ENCODE measurements at regions not wholly inside any gene's neighbourhood (a gene's known extent, or its start where the extent isn't known, plus 50 kb on each side); places are given as distances from the start of the nearest gene placed in this dataset.

- H2AFZ ChIP-seq (ENCODE audit: low read length), result no peak overlapping the region
- H3K9me2 ChIP-seq (ENCODE audit: insufficient read depth, low read length), result no peaks in the 10 kb centered on the region
- H3K79me2 ChIP-seq (ENCODE audit: insufficient read depth, low read depth, low read length), result no peaks in the 10 kb centered on the region
- BruUV-seq (replicated peaks), result no TSS peak
- H3K4me2 ChIP-seq (ENCODE audit: low read length), result no peak overlapping the region
- H3K36me3 ChIP-seq (ENCODE audit: insufficient read depth, low read length), result no peaks in the 10 kb centered on the region
- intact Hi-C loops (cut with micrococcal nuclease; ENCODE audit: unreplicated experiment), result no loop called here
- peaks cover under 1% of the 10 kb centered on the region for H3K4me1 ChIP-seq (ENCODE audit: insufficient read depth, low read length, poor library complexity, severe bottlenecking)
- no peak overlapping the region for H3K27ac ChIP-seq (ENCODE audit: low read depth, low read length, poor library complexity, severe bottlenecking)
- no peaks in the 10 kb centered on the region for H4K20me1 ChIP-seq (ENCODE audit: insufficient read depth, low read length)
- DNase-seq (ENCODE audit: low spot score), result no peak
- no peak for TF ChIP-seq EZH2phosphoT487 (IDR thresholded peaks at IDR 0.05; ENCODE audit: borderline replicate concordance, low read depth, low read length)
- TF ChIP-seq, protein P1, sequence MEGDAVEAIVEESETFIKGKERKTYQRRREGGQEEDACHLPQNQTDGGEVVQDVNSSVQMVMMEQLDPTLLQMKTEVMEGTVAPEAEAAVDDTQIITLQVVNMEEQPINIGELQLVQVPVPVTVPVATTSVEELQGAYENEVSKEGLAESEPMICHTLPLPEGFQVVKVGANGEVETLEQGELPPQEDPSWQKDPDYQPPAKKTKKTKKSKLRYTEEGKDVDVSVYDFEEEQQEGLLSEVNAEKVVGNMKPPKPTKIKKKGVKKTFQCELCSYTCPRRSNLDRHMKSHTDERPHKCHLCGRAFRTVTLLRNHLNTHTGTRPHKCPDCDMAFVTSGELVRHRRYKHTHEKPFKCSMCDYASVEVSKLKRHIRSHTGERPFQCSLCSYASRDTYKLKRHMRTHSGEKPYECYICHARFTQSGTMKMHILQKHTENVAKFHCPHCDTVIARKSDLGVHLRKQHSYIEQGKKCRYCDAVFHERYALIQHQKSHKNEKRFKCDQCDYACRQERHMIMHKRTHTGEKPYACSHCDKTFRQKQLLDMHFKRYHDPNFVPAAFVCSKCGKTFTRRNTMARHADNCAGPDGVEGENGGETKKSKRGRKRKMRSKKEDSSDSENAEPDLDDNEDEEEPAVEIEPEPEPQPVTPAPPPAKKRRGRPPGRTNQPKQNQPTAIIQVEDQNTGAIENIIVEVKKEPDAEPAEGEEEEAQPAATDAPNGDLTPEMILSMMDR (conservative IDR thresholded peaks at IDR 0.05; ENCODE audit: low read length), result no peak
- ChIA-PET CTCF (ENCODE audit: unreplicated experiment) (no interaction called here), POLR2A (interaction anchor here (0.6 kb wide), 1 partner anchor 1106 kb away, joined by 3 read pairs; no protein-coding TSS in a partner anchor)
- no peaks in the 10 kb centered on the region for H3K9me3 ChIP-seq (ENCODE audit: low read length)
- no peak overlapping the region for H3K4me3 ChIP-seq (ENCODE audit: low read depth, low read length, poor library complexity, severe bottlenecking)
Observed at GRCh38 chr14:89032086-89032649, 207.7 kb downstream of the TTC8 start.

DNA sequence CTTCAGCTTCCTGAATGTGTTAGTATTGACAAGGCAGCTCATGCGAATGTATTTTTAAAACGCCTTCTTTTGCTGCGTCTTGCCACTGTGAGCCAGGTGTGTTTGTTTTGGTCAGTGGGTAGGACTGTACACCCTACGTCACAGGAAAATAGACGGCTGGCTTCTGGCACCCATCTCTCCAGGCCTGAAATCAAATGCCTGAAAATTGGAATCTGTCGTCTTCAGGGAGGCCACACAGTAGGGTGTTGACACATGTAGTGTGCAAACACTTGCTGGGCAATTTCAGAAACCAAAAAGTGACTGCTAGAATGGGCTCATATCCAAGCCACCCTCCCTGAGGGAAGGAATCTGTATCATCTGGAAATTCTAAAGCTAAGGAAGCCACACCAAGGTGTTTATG, 209.3 kb downstream of the TTC8 start:
- TF ChIP-seq, protein P1 (conservative IDR thresholded peaks at IDR 0.05; ENCODE audit: low read length), result no peak
- TF ChIP-seq EZH2phosphoT487 (IDR thresholded peaks at IDR 0.05; ENCODE audit: borderline replicate concordance, low read depth, low read length), result no peak
- intact Hi-C loops (cut with micrococcal nuclease; ENCODE audit: unreplicated experiment), result no loop called here
- no peak for DNase-seq (ENCODE audit: low spot score)
- BruUV-seq (replicated peaks), result no TSS peak
- H2AFZ ChIP-seq (ENCODE audit: low read length), result no peak overlapping the region
- H3K4me3 ChIP-seq (ENCODE audit: low read depth, low read length, poor library complexity, severe bottlenecking), result no peak overlapping the region
- CTCF ChIA-PET (ENCODE audit: unreplicated experiment), result no interaction called here
- POLR2A ChIA-PET, result no interaction called here
- H3K79me2 ChIP-seq (ENCODE audit: insufficient read depth, low read depth, low read length), result no peaks in the 10 kb centered on the region
- H3K27ac ChIP-seq (ENCODE audit: low read depth, low read length, poor library complexity, severe bottlenecking), result no peak overlapping the region
- no peaks in the 10 kb centered on the region for H3K4me1 ChIP-seq (ENCODE audit: insufficient read depth, low read length, poor library complexity, severe bottlenecking)
- no peaks in the 10 kb centered on the region for H3K36me3 ChIP-seq (ENCODE audit: insufficient read depth, low read length)
- no peak overlapping the region for H3K4me2 ChIP-seq (ENCODE audit: low read length)
- H3K9me2 ChIP-seq (ENCODE audit: insufficient read depth, low read length), result no peaks in the 10 kb centered on the region
- H4K20me1 ChIP-seq (ENCODE audit: insufficient read depth, low read length), result no peaks in the 10 kb centered on the region
- H3K9me3 ChIP-seq (ENCODE audit: low read length), result no peaks in the 10 kb centered on the region

DNA sequence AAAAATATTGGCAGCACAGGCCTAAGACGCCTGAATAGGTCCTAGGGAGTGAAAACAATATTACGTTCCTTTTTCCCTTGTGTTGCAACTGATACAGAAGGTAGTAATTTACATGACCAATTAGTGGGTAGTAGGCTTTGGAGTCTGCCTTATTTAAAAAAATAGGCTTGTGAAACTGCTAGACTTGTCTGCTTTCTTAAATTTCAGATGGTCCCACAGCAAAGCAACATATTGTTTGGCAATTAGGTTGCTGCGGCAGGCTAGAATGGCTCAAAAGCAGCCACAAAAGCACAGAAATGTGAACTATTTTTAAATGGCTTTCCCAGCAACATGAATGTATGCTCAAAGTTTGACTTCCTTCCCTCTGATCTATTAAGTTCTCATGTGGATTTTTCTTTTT, 211.9 kb downstream of the TTC8 start:
- CTCF ChIA-PET (ENCODE audit: unreplicated experiment), result no interaction called here
- no TSS peak for BruUV-seq (replicated peaks)
- intact Hi-C loops (cut with micrococcal nuclease; ENCODE audit: unreplicated experiment), result no loop called here

More for the DNA sequence above, 211.9 kb downstream of the TTC8 start:
- no peaks in the 10 kb centered on the region for H3K9me3 ChIP-seq (ENCODE audit: low read length)
- H3K4me1 ChIP-seq (ENCODE audit: insufficient read depth, low read length, poor library complexity, severe bottlenecking), result no peaks in the 10 kb centered on the region
- H4K20me1 ChIP-seq (ENCODE audit: insufficient read depth, low read length), result no peaks in the 10 kb centered on the region
- no peaks in the 10 kb centered on the region for H3K79me2 ChIP-seq (ENCODE audit: insufficient read depth, low read depth, low read length)
- DNase-seq (ENCODE audit: low spot score), result no peak
- no peaks in the 10 kb centered on the region for H3K9me2 ChIP-seq (ENCODE audit: insufficient read depth, low read length)
- H3K4me2 ChIP-seq (ENCODE audit: low read length), result no peak overlapping the region
- no peaks in the 10 kb centered on the region for H3K36me3 ChIP-seq (ENCODE audit: insufficient read depth, low read length)
- no peak overlapping the region for H3K4me3 ChIP-seq (ENCODE audit: low read depth, low read length, poor library complexity, severe bottlenecking)
- POLR2A ChIA-PET, result no interaction called here
- no peak overlapping the region for H2AFZ ChIP-seq (ENCODE audit: low read length)
- H3K27ac ChIP-seq (ENCODE audit: low read depth, low read length, poor library complexity, severe bottlenecking), result no peak overlapping the region
- TF ChIP-seq, protein P1 (conservative IDR thresholded peaks at IDR 0.05; ENCODE audit: low read length), result no peak
- no peak for TF ChIP-seq EZH2phosphoT487 (IDR thresholded peaks at IDR 0.05; ENCODE audit: borderline replicate concordance, low read depth, low read length)
